ENCODE measurements at regions not wholly inside any gene's neighbourhood (a gene's known extent, or its start where the extent isn't known, plus 50 kb on each side); places are given as distances from the start of the nearest gene placed in this dataset.

DNA sequence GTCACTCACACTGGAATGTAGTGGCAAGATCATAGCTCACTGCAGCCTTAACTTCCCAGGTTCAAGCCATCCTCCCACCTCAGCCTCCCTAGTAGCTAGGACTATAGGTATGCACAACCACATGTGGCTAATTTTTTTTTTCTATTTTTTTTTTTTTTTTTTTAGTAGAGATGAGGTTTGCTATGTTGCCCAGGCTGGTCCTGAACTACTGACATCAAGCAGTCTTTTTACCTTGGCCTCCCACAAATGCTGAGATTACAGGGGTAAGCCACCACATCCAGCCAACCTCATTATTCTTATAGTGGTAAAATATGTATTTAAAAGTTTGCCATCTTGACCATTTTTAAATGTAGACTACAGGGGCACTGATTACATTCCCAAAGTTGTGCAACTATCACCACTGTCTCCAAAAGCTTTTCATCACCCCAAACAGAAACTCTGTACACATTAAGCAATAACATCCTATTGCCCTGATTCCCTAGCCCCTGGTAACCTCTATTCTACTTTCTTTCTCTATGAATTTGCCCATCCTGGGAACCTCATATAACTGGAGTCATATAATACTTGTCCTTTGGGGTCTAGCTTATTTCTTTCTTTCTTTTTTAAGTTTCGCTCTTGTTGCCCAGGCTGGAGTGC, 268.0 kb upstream of the JARID2 start:
- TF ChIP-seq, protein P1, sequence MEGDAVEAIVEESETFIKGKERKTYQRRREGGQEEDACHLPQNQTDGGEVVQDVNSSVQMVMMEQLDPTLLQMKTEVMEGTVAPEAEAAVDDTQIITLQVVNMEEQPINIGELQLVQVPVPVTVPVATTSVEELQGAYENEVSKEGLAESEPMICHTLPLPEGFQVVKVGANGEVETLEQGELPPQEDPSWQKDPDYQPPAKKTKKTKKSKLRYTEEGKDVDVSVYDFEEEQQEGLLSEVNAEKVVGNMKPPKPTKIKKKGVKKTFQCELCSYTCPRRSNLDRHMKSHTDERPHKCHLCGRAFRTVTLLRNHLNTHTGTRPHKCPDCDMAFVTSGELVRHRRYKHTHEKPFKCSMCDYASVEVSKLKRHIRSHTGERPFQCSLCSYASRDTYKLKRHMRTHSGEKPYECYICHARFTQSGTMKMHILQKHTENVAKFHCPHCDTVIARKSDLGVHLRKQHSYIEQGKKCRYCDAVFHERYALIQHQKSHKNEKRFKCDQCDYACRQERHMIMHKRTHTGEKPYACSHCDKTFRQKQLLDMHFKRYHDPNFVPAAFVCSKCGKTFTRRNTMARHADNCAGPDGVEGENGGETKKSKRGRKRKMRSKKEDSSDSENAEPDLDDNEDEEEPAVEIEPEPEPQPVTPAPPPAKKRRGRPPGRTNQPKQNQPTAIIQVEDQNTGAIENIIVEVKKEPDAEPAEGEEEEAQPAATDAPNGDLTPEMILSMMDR (IDR thresholded peaks at IDR 0.05), result no peak

DNA sequence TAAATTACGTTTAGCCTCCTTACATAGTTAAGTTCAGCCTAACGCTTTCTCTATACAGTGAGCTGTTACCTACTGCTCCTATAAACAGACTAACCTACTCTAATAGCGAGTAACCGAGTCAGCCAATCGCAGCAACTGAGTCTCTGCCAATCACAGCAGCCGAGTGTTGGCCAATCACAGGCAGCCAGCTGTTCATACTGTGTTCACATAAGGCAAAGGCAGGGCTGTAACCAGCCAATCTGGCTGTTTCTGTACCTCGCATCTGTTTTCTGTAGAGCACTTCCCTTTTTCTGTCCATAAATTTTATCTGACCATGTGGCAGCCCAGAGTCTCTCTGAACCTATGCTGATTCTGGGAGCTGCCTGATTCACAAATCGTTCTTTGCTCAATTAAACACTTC, 263.9 kb upstream of the JARID2 start:
- TF ChIP-seq, protein P1 (IDR thresholded peaks at IDR 0.05), result no peak

DNA sequence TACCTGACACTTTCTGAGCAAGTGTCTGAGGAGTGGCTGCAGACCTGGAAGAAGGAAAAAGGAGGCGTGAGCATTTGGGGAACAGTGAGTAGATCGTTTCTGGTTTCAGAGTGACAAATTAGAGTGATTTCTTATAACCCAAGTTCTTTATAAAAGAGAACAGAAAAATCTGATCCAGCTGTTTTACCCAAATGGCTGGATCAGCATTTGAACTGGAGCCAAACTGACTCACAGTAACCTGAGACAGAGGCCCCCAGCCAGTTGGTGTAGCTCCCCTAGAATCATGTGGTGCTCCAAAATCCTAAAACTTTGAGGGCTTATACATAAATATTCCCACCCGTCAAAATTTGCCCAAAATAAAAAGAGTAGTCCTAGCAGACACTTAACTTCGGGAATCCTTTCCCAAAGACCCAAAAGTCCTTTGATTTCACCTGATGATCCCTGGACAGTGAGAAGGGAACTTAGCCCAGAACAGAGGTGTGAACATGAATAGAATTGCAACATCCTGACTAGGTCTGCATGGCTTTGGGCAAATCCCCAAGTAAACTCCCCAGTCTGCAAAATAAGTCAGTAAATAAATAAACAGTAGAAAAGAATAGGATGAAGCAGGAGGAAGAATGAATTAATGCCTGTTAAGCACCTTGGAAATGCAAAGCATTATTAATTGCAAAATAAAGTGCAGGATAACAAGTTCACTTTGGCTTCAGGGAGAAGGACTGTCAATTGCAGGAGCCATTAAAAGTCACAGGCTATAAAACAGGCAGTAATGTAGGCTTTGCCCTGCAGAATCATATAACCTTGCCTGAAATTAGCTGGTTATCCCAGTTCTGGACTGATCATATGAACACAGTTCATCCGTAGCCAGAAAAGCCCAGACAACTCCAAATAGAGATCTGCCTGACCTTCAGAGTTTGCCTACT, 262.0 kb upstream of the JARID2 start:
- TF ChIP-seq, protein P1 (IDR thresholded peaks at IDR 0.05), result no peak

DNA sequence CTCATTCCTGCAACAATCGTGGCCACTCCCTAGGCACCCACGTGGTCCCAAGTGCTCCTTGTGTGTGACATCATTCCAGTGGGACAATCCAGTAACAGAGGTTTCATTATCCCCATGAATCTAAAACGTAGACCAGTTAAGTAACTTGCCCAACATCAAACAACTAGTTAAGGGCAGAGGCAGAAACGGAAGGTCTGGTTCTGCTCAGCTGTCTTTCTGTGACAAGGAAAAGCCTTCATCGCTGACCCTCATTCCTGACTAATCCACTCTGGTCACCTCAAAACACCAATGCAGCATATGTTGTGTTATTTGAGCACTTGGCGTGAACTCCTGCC, 261.4 kb upstream of the JARID2 start:
- TF ChIP-seq, protein P1 (IDR thresholded peaks at IDR 0.05), result no peak

DNA sequence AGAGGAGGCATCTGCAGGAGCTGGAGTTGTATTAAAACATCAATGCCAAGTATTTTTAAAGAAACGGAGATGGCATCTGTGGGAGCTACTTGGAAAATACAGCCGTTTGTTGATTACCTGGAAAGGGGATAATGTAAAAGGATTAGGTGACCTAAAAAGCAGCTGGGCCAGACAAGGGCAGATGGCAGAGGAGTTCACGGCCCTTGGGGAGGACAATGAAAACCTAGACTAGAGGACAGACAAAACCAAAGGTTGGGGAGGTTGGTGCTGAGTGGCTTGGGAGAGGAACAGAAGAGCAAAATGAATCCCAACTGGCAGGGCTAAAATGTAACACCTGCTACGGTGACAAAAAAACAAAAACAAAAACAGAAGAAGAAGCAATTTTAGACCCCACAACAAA, 260.5 kb upstream of the JARID2 start:
- TF ChIP-seq, protein P1 (IDR thresholded peaks at IDR 0.05), result no peak

DNA sequence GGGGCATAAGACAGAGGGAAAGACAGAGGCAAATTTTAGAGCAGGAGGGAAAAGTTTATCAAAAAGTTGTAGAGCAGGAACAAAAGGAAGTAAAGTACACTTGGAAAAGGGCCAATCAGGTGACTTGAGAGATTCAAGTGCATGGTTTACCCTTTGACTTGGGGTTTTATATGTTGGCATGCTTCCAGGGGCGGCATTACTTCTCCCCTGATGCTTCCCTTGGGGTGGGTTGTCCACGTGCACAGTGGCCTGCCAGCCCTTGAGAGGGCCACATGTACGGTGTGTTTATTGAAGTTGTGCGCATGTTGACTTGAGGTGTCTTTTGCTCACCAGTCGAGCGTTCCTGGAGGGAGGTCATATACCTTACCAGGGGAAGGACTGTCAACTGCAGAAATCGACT, 259.5 kb upstream of the JARID2 start:
- TF ChIP-seq, protein P1 (IDR thresholded peaks at IDR 0.05), result no peak

DNA sequence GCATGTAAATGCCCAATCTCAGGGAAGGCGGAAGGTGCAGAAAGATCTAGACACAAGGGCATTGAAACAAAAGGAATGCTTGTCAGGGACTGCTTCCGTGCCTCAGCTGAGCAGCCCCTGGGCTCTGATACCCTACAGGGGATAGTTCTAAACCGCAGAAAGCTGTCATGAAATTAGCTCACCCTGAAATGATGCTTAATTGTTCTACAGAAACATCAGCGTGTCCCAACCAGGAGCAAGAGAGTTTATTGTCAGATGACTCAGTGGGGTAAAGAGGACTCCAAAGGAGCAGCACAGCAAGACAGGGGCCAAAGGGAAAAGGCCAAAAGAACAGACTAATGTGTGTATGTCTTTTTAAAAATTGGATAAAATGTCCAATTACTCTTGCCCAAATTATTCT, 258.4 kb upstream of the JARID2 start:
- TF ChIP-seq, protein P1 (IDR thresholded peaks at IDR 0.05), result no peak
